ENCODE measurements at regions not wholly inside any gene's neighbourhood (a gene's known extent, or its start where the extent isn't known, plus 50 kb on each side); places are given as distances from the start of the nearest gene placed in this dataset.

DNA sequence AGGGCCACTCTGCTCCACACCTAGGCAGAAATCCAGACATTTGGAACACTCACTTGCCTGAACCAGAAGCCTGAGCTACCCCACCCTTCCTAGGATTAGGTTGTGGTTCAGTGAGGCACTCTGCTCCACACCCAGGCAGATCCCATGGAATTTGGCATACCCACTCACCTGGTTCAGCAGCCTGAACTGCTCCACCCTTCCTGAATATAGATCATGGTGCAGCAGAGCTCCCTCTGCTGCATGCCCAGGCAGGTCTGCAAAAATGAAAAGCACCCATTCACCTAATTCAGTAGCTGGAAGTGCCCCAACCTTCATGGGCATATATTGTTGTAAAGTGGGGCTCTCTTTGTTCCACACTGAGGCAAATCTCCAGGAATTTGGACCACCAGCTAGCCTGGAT lies 185.1 kb upstream of the CNTNAP5 start:
- intact Hi-C loops (cut with micrococcal nuclease), result no loop called here

GRCh38 chr2:123840574-123840973 lies 184.5 kb upstream of the CNTNAP5 start:
- Histone ChIP-seq H2AFZ (ENCODE audit: insufficient read depth, low read depth, low read length, poor library complexity, severe bottlenecking) (no peak overlapping the region), H3K9me3 (replicated peaks in 1 of 2; ENCODE audit: control insufficient read depth in 1 of 2, insufficient read depth in 1 of 2, low read length in 2 of 2) (peaks cover 22 to 23% of the 10 kb centered on the region in 2 donors), H3K9ac (ENCODE audit: insufficient read depth, low read length, poor library complexity, severe bottlenecking) (no peak overlapping the region), H3K4me1 (ENCODE audit: control insufficient read depth in 1 of 2, insufficient read depth in 2 of 2, low read length in 2 of 2) (no peaks in the 10 kb centered on the region), H3K4me2 (replicated peaks; ENCODE audit: extremely low read depth, low read length, poor library complexity, severe bottlenecking) (no peak overlapping the region), H3K27me3 (ENCODE audit: control insufficient read depth in 2 of 2, insufficient read depth in 2 of 2, low read length in 2 of 2) (no peaks in the 10 kb centered on the region), H3K36me3 (replicated peaks in 1 of 2; ENCODE audit: control insufficient read depth in 1 of 2, insufficient read depth in 2 of 2, low read length in 2 of 2) (no peaks in the 10 kb centered on the region), H3K79me2 (ENCODE audit: insufficient read depth, low read length) (no peaks in the 10 kb centered on the region), H4K20me1 (ENCODE audit: insufficient read depth, low read length) (no peaks in the 10 kb centered on the region), H3K27ac (ENCODE audit: low read depth in 1 of 2, low read length in 2 of 2) (no peak overlapping the region), H3K4me3 (replicated peaks in 1 of 3; ENCODE audit: low read depth in 2 of 3, low read length in 3 of 3) (no peak overlapping the region)
- peaks cover 0 to 2% (median under 1%) of the 10 kb centered on the region in 3 donors for H3K27me3 Mint-ChIP-seq (ENCODE audit: low read depth in 3 of 3)
- no peak for DNase-seq
- H3K36me3 Mint-ChIP-seq, result no peaks in the 10 kb centered on the region
- no peak overlapping the region for H3K27ac Mint-ChIP-seq
- 89% methylated on average over 3 of the region's 3 CpGs for WGBS (ENCODE audit: insufficient coverage)
- H3K9me3 Mint-ChIP-seq, result peaks cover 6 to 24% (median 21%) of the 10 kb centered on the region in 7 donors
- intact Hi-C loops (cut with micrococcal nuclease), result no loop called here
- no peak overlapping the region for H3K4me3 Mint-ChIP-seq
- TF ChIP-seq, protein P1, sequence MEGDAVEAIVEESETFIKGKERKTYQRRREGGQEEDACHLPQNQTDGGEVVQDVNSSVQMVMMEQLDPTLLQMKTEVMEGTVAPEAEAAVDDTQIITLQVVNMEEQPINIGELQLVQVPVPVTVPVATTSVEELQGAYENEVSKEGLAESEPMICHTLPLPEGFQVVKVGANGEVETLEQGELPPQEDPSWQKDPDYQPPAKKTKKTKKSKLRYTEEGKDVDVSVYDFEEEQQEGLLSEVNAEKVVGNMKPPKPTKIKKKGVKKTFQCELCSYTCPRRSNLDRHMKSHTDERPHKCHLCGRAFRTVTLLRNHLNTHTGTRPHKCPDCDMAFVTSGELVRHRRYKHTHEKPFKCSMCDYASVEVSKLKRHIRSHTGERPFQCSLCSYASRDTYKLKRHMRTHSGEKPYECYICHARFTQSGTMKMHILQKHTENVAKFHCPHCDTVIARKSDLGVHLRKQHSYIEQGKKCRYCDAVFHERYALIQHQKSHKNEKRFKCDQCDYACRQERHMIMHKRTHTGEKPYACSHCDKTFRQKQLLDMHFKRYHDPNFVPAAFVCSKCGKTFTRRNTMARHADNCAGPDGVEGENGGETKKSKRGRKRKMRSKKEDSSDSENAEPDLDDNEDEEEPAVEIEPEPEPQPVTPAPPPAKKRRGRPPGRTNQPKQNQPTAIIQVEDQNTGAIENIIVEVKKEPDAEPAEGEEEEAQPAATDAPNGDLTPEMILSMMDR (IDR thresholded peaks at IDR 0.05), result no peak
- no peaks in the 10 kb centered on the region for H3K4me1 Mint-ChIP-seq

More for the DNA sequence above, 185.1 kb upstream of the CNTNAP5 start:
- no peak overlapping the region for H3K4me2 ChIP-seq (replicated peaks; ENCODE audit: extremely low read depth, low read length, poor library complexity, severe bottlenecking)
- TF ChIP-seq, protein P1 (IDR thresholded peaks at IDR 0.05), result no peak
- Mint-ChIP-seq H3K27ac (no peak overlapping the region), H3K4me3 (no peak overlapping the region), H3K36me3 (no peaks in the 10 kb centered on the region), H3K27me3 (ENCODE audit: low read depth in 3 of 3) (peaks cover 0 to 3% (median 2%) of the 10 kb centered on the region in 3 donors), H3K4me1 (no peaks in the 10 kb centered on the region), H3K9me3 (peaks cover 6 to 25% (median 21%) of the 10 kb centered on the region in 7 donors)
- H3K9ac ChIP-seq (ENCODE audit: insufficient read depth, low read length, poor library complexity, severe bottlenecking), result no peak overlapping the region
- no peaks in the 10 kb centered on the region for H3K27me3 ChIP-seq (ENCODE audit: control insufficient read depth in 2 of 2, insufficient read depth in 2 of 2, low read length in 2 of 2)
- no peaks in the 10 kb centered on the region for H3K4me1 ChIP-seq (ENCODE audit: control insufficient read depth in 1 of 2, insufficient read depth in 2 of 2, low read length in 2 of 2)
- H3K36me3 ChIP-seq (replicated peaks in 1 of 2; ENCODE audit: control insufficient read depth in 1 of 2, insufficient read depth in 2 of 2, low read length in 2 of 2), result no peaks in the 10 kb centered on the region
- DNase-seq, result no peak
- H3K27ac ChIP-seq (ENCODE audit: low read depth in 1 of 2, low read length in 2 of 2), result no peak overlapping the region
- H3K9me3 ChIP-seq (replicated peaks in 1 of 2; ENCODE audit: control insufficient read depth in 1 of 2, insufficient read depth in 1 of 2, low read length in 2 of 2), result peaks cover 22 to 23% of the 10 kb centered on the region in 2 donors
- H3K4me3 ChIP-seq (replicated peaks in 1 of 3; ENCODE audit: low read depth in 2 of 3, low read length in 3 of 3), result no peak overlapping the region
- H2AFZ ChIP-seq (ENCODE audit: insufficient read depth, low read depth, low read length, poor library complexity, severe bottlenecking), result no peak overlapping the region
- H3K79me2 ChIP-seq (ENCODE audit: insufficient read depth, low read length), result no peaks in the 10 kb centered on the region
- H4K20me1 ChIP-seq (ENCODE audit: insufficient read depth, low read length), result no peaks in the 10 kb centered on the region

Measured in CD14-positive monocyte (primary cell).